ENCODE measurements at regions not wholly inside any gene's neighbourhood (a gene's known extent, or its start where the extent isn't known, plus 50 kb on each side); places are given as distances from the start of the nearest gene placed in this dataset.

GRCh38 chr11:80565231-80565630 lies 1124.4 kb upstream of the TENM4 start:
- no peak for DNase-seq

GRCh38 chr11:80562523-80563125 lies 1121.8 kb upstream of the TENM4 start:
- DNase-seq, result no peak

- no peak for DNase-seq
These were observed 1119.1 kb upstream of the TENM4 start for GRCh38 chr11:80559942-80560341.

- DNase-seq, result no peak
These were observed 1112.7 kb upstream of the TENM4 start for GRCh38 chr11:80553565-80553964.

GRCh38 chr11:80542704-80543103 lies 1101.9 kb upstream of the TENM4 start:
- DNase-seq, result no peak

- DNase-seq, result no peak
These were observed 1097.2 kb upstream of the TENM4 start for GRCh38 chr11:80538040-80538439.

GRCh38 chr11:80533463-80533862 lies 1092.6 kb upstream of the TENM4 start:
- DNase-seq, result no peak

- DNase-seq, result no peak
These were observed 1091.9 kb upstream of the TENM4 start for GRCh38 chr11:80532633-80533232.

GRCh38 chr11:80529726-80530125 lies 1088.9 kb upstream of the TENM4 start:
- no peak for DNase-seq

GRCh38 chr11:80525663-80526405 lies 1085.0 kb upstream of the TENM4 start:
- no peak for DNase-seq

GRCh38 chr11:80524349-80524748 lies 1083.5 kb upstream of the TENM4 start:
- no peak for DNase-seq

- DNase-seq, result no peak
These were observed 1082.2 kb upstream of the TENM4 start for GRCh38 chr11:80523057-80523456.

GRCh38 chr11:80521592-80521991 lies 1080.8 kb upstream of the TENM4 start:
- DNase-seq, result no peak

- DNase-seq, result no peak
These were observed 1079.7 kb upstream of the TENM4 start for GRCh38 chr11:80520507-80520887.

GRCh38 chr11:80519596-80520506 lies 1079.0 kb upstream of the TENM4 start:
- no peak for DNase-seq

GRCh38 chr11:80517701-80518100 lies 1076.9 kb upstream of the TENM4 start:
- DNase-seq, result no peak

GRCh38 chr11:80515097-80515496 lies 1074.3 kb upstream of the TENM4 start:
- DNase-seq, result no peak

GRCh38 chr11:80512491-80512890 lies 1071.7 kb upstream of the TENM4 start:
- no peak for DNase-seq

- no peak for DNase-seq
These were observed 1064.9 kb upstream of the TENM4 start for GRCh38 chr11:80505771-80506170.

- DNase-seq, result no peak
These were observed 1063.2 kb upstream of the TENM4 start for GRCh38 chr11:80503990-80504389.

- no peak for DNase-seq
These were observed 1061.7 kb upstream of the TENM4 start for GRCh38 chr11:80502511-80502910.

- no peak for DNase-seq
These were observed 1054.3 kb upstream of the TENM4 start for GRCh38 chr11:80495116-80495515.

GRCh38 chr11:80487952-80488351 lies 1047.1 kb upstream of the TENM4 start:
- DNase-seq, result no peak

All from inflammatory macrophage (primary cell).